ENCODE measurements at regions not wholly inside any gene's neighbourhood (a gene's known extent, or its start where the extent isn't known, plus 50 kb on each side); places are given as distances from the start of the nearest gene placed in this dataset.

- Mint-ChIP-seq H3K36me3 (ENCODE audit: insufficient read depth) (no peaks in the 10 kb centered on the region), H3K9me3 (no peaks in the 10 kb centered on the region), H3K27me3 (no peaks in the 10 kb centered on the region), H3K4me3 (no peak overlapping the region), H3K27ac (ENCODE audit: low read depth) (no peak overlapping the region), H3K4me1 (no peaks in the 10 kb centered on the region)
- ATAC-seq (replicated peaks; ENCODE audit: extremely low read depth, poor library complexity, severe bottlenecking), result no peak
- no peak for DNase-seq (ENCODE audit: low spot score in 2 of 2)
These were observed 1174.7 kb downstream of the PCDH18 start for GRCh38 chr4:136357556-136357955.

- H3K4me1 Mint-ChIP-seq, result no peaks in the 10 kb centered on the region
- no peaks in the 10 kb centered on the region for H3K9me3 Mint-ChIP-seq
- ATAC-seq (replicated peaks; ENCODE audit: extremely low read depth, poor library complexity, severe bottlenecking), result no peak
- no peaks in the 10 kb centered on the region for H3K27me3 Mint-ChIP-seq
- H3K36me3 Mint-ChIP-seq (ENCODE audit: insufficient read depth), result no peaks in the 10 kb centered on the region
- H3K27ac Mint-ChIP-seq (ENCODE audit: low read depth), result no peak overlapping the region
- H3K4me3 Mint-ChIP-seq, result no peak overlapping the region
- DNase-seq (ENCODE audit: low spot score in 2 of 2), result no peak
These were observed 1176.3 kb downstream of the PCDH18 start for GRCh38 chr4:136355970-136356369.

DNA sequence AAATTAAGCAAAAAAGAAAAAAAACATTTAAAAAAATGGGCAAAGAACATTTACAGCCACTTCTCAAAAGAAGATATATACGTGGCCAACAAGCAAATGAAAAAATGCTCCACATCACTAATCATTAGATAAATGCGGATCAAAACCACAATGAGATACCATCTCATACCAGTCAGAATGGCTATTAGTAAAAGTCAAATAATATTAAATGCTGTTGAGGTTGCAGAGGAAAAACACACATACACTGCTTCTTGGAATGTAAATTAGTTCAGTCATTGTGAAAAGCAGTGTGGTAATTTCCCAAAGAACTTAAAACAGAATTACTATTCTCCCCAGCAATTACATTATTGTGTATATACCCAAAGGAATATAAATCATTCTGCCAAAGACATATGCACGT lies 1189.0 kb downstream of the PCDH18 start:
- Mint-ChIP-seq H3K4me1 (no peaks in the 10 kb centered on the region), H3K27ac (ENCODE audit: low read depth) (no peak overlapping the region), H3K4me3 (no peak overlapping the region), H3K9me3 (peaks cover 7% of the 10 kb centered on the region), H3K27me3 (no peaks in the 10 kb centered on the region), H3K36me3 (ENCODE audit: insufficient read depth) (no peaks in the 10 kb centered on the region)
- ATAC-seq (replicated peaks; ENCODE audit: extremely low read depth, poor library complexity, severe bottlenecking) (no peak), DNase-seq (ENCODE audit: low spot score in 2 of 2) (no peak)

- H3K9me3 Mint-ChIP-seq, result peaks cover 7% of the 10 kb centered on the region
- no peaks in the 10 kb centered on the region for H3K27me3 Mint-ChIP-seq
- H3K4me1 Mint-ChIP-seq, result no peaks in the 10 kb centered on the region
- no peak overlapping the region for H3K4me3 Mint-ChIP-seq
- ATAC-seq (replicated peaks; ENCODE audit: extremely low read depth, poor library complexity, severe bottlenecking), result no peak
- no peaks in the 10 kb centered on the region for H3K36me3 Mint-ChIP-seq (ENCODE audit: insufficient read depth)
- no peak for DNase-seq (ENCODE audit: low spot score in 2 of 2)
- no peak overlapping the region for H3K27ac Mint-ChIP-seq (ENCODE audit: low read depth)
These were observed 1189.6 kb downstream of the PCDH18 start for GRCh38 chr4:136342666-136343065.

- DNase-seq (ENCODE audit: low spot score in 2 of 2), result no peak
- no peak overlapping the region for H3K27ac Mint-ChIP-seq (ENCODE audit: low read depth)
- no peaks in the 10 kb centered on the region for H3K27me3 Mint-ChIP-seq
- H3K4me1 Mint-ChIP-seq, result no peaks in the 10 kb centered on the region
- H3K36me3 Mint-ChIP-seq (ENCODE audit: insufficient read depth), result peaks cover 2% of the 10 kb centered on the region
- no peak overlapping the region for H3K4me3 Mint-ChIP-seq
- no peak for ATAC-seq (replicated peaks; ENCODE audit: extremely low read depth, poor library complexity, severe bottlenecking)
- H3K9me3 Mint-ChIP-seq, result peaks cover 7% of the 10 kb centered on the region
These were observed 1195.1 kb downstream of the PCDH18 start for GRCh38 chr4:136337216-136337615.

- ATAC-seq (replicated peaks; ENCODE audit: extremely low read depth, poor library complexity, severe bottlenecking), result no peak
- Mint-ChIP-seq H3K27me3 (no peaks in the 10 kb centered on the region), H3K27ac (ENCODE audit: low read depth) (no peak overlapping the region), H3K9me3 (peaks cover 7% of the 10 kb centered on the region), H3K4me1 (no peaks in the 10 kb centered on the region), H3K4me3 (no peak overlapping the region), H3K36me3 (ENCODE audit: insufficient read depth) (peaks cover 2% of the 10 kb centered on the region)
- no peak for DNase-seq (ENCODE audit: low spot score in 2 of 2)
These were observed 1195.8 kb downstream of the PCDH18 start for GRCh38 chr4:136336479-136336878.

DNA sequence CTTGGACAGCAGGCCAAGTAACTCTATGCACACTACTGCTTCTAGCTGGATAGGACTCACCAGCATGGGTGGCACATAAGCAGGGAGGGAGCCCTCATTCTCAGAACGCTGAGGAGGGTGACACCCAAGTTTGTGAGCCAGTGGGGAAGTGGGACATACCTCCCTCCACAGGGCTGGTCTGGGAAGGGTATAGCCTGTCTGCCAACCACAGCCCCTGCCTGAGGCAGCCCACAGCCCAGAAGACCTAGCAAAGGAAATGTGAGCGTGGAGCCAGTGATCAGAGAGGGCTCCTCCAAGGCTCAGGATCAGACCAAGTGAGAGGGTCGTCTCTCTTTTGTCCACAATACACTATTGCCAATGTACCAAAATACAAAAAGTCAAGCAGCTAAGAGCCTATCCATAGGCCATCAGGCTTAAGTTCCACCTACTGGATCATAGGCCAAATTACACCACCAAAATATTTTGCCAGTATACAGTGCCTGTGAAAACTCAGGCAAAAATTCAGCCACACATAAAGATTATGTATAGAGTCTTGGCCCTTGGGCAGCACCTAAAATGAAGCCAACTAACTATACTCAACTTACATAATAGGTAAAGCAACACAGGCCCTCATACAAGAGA lies 1203.1 kb downstream of the PCDH18 start:
- DNase-seq (ENCODE audit: low spot score in 2 of 2), result no peak
- ATAC-seq (replicated peaks; ENCODE audit: extremely low read depth, poor library complexity, severe bottlenecking), result no peak
- Mint-ChIP-seq H3K9me3 (no peaks in the 10 kb centered on the region), H3K36me3 (ENCODE audit: insufficient read depth) (peaks cover 1% of the 10 kb centered on the region), H3K27me3 (no peaks in the 10 kb centered on the region), H3K27ac (ENCODE audit: low read depth) (no peak overlapping the region), H3K4me3 (no peak overlapping the region), H3K4me1 (no peaks in the 10 kb centered on the region)

DNA sequence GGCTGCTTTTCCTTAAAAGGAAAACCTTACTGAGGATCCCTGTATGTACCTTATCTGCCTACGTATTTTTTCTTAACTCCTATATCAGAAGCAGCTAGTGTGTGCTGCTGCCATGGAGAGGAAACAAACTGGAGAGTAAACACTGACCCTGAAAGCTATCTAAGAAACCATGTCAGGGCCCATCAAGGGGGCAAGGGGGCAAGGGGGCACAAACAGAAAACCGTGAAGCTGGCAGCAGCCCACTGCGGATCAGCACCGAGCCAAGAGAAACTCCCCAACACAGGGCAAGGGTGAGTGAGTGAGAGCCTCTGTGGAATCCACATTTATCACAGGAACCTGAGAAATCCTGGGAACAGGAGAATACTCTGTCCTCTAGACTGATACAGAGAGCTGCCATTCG lies 1204.2 kb downstream of the PCDH18 start:
- peaks cover 1% of the 10 kb centered on the region for H3K36me3 Mint-ChIP-seq (ENCODE audit: insufficient read depth)
- no peak overlapping the region for H3K4me3 Mint-ChIP-seq
- DNase-seq (ENCODE audit: low spot score in 2 of 2) (no peak), ATAC-seq (replicated peaks; ENCODE audit: extremely low read depth, poor library complexity, severe bottlenecking) (no peak)
- H3K9me3 Mint-ChIP-seq, result no peaks in the 10 kb centered on the region
- no peaks in the 10 kb centered on the region for H3K4me1 Mint-ChIP-seq
- no peaks in the 10 kb centered on the region for H3K27me3 Mint-ChIP-seq
- no peak overlapping the region for H3K27ac Mint-ChIP-seq (ENCODE audit: low read depth)

- DNase-seq (ENCODE audit: low spot score in 2 of 2) (no peak), ATAC-seq (replicated peaks; ENCODE audit: extremely low read depth, poor library complexity, severe bottlenecking) (no peak)
- no peak overlapping the region for H3K4me3 Mint-ChIP-seq
- H3K4me1 Mint-ChIP-seq, result no peaks in the 10 kb centered on the region
- no peak overlapping the region for H3K27ac Mint-ChIP-seq (ENCODE audit: low read depth)
- H3K36me3 Mint-ChIP-seq (ENCODE audit: insufficient read depth), result no peaks in the 10 kb centered on the region
- H3K27me3 Mint-ChIP-seq, result no peaks in the 10 kb centered on the region
- H3K9me3 Mint-ChIP-seq, result no peaks in the 10 kb centered on the region
These were observed 1211.9 kb downstream of the PCDH18 start for GRCh38 chr4:136320465-136320813.

DNA sequence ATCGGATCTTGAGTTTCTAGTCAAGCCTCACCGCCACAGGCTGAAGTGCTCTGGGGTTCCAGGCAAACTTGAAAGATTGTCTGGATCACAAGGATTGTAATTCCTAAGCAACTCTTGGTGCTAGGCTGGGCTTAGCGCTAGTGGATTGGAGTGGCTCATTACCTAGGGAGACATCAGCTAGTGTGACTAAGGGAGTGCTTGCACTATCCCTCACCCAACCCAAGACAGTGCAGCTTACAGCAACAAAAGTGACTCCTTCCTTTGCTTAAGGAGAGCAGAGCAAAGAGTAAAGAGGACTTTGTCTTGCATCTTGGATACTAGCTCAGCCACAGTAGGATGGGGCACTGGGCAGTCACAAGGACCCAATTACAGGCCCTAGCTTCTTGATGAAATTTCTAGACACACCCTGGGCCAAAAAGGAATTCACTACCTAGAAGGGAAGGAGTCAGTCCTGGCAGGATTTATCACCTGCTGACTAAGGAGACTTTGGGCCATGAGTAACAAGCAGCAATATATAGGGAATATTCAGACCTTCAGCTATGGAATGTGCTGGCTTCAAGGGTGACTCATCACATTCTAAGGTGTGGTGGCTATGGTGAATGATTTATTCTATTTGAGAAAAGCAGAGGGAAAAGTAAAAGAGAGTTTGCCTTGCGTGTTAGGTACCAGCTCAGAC lies 1212.4 kb downstream of the PCDH18 start:
- Mint-ChIP-seq H3K9me3 (no peaks in the 10 kb centered on the region), H3K27ac (ENCODE audit: low read depth) (no peak overlapping the region), H3K4me3 (no peak overlapping the region), H3K27me3 (no peaks in the 10 kb centered on the region), H3K36me3 (ENCODE audit: insufficient read depth) (no peaks in the 10 kb centered on the region), H3K4me1 (no peaks in the 10 kb centered on the region)
- ATAC-seq (replicated peaks; ENCODE audit: extremely low read depth, poor library complexity, severe bottlenecking) (no peak), DNase-seq (ENCODE audit: low spot score in 2 of 2) (no peak)

GRCh38 chr4:136316961-136317360 lies 1215.3 kb downstream of the PCDH18 start:
- no peak for DNase-seq (ENCODE audit: low spot score in 2 of 2)
- ATAC-seq (replicated peaks; ENCODE audit: extremely low read depth, poor library complexity, severe bottlenecking), result no peak
- Mint-ChIP-seq H3K27me3 (no peaks in the 10 kb centered on the region), H3K27ac (ENCODE audit: low read depth) (no peak overlapping the region), H3K4me3 (no peak overlapping the region), H3K4me1 (no peaks in the 10 kb centered on the region), H3K9me3 (no peaks in the 10 kb centered on the region), H3K36me3 (ENCODE audit: insufficient read depth) (no peaks in the 10 kb centered on the region)

GRCh38 chr4:136314686-136315085 lies 1217.6 kb downstream of the PCDH18 start:
- Mint-ChIP-seq H3K36me3 (ENCODE audit: insufficient read depth) (no peaks in the 10 kb centered on the region), H3K9me3 (no peaks in the 10 kb centered on the region), H3K27me3 (no peaks in the 10 kb centered on the region), H3K27ac (ENCODE audit: low read depth) (no peak overlapping the region), H3K4me3 (no peak overlapping the region), H3K4me1 (no peaks in the 10 kb centered on the region)
- DNase-seq (ENCODE audit: low spot score in 2 of 2) (no peak), ATAC-seq (replicated peaks; ENCODE audit: extremely low read depth, poor library complexity, severe bottlenecking) (no peak)

GRCh38 chr4:136311774-136312173 lies 1220.5 kb downstream of the PCDH18 start:
- Mint-ChIP-seq H3K36me3 (ENCODE audit: insufficient read depth) (no peaks in the 10 kb centered on the region), H3K4me1 (no peaks in the 10 kb centered on the region), H3K27ac (ENCODE audit: low read depth) (no peak overlapping the region), H3K4me3 (no peak overlapping the region), H3K9me3 (no peaks in the 10 kb centered on the region), H3K27me3 (no peaks in the 10 kb centered on the region)
- DNase-seq (ENCODE audit: low spot score in 2 of 2), result no peak
- no peak for ATAC-seq (replicated peaks; ENCODE audit: extremely low read depth, poor library complexity, severe bottlenecking)

Data from central memory CD8-positive, alpha-beta T cell (primary cell).